Brain pericyte (primary cell): ENCODE measurements at regions not wholly inside any gene's neighbourhood (a gene's known extent, or its start where the extent isn't known, plus 50 kb on each side); places are given as distances from the start of the nearest gene placed in this dataset.

ENCODE experiments used
- DNase-seq: peaks from one replicate; pipeline ENCODE4 v3.0.0-alpha.2; 2012; ENCODE audit warnings: low read depth, low spot score

DNA sequence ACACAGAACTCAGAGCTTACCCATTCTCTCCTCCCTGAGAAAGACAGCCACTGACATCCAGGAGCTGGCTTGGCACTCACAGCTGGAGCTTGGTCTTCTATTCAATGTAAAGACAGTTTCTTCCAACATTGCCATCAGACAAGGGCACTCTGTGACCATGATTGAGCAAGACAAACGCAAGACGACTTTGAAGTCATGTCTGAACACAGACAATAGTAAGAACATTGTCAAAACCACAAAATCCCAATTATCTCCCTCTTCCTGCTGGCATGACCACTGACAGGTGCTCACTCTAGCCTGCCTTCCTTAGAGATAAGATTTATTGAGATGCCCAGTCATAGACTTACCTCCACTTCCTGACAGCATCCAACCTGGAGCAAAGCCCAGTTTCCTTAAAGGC, 328.0 kb downstream of the MSX2 start:
- no peak for DNase-seq

DNA sequence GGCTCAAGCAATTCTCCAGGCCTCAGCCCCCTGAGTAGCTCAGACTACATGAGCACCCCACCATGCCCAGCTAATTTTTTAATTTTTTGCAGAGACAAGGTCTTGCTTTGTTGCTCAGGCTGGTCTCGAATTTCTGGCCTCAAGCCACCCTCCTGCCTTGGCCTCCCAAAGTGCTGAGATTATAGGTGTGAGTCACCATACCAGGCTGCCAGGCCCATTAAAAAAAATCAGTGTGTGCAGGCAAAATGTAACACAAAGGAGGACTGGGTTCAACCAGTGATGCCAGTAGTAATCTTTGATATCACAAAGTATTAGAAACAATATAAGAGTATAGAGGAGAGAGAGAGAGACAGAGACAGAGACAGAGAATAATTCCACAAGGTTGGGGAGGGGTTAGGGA, 322.7 kb downstream of the MSX2 start:
- DNase-seq = no peak

GRCh38 chr5:175045820-175046219, 321.4 kb downstream of the MSX2 start:
- no peak for DNase-seq

GRCh38 chr5:175037820-175038219, 313.4 kb downstream of the MSX2 start:
- no peak for DNase-seq

- DNase-seq = no peak
Observed at GRCh38 chr5:175035882-175036533, 311.6 kb downstream of the MSX2 start.

DNA sequence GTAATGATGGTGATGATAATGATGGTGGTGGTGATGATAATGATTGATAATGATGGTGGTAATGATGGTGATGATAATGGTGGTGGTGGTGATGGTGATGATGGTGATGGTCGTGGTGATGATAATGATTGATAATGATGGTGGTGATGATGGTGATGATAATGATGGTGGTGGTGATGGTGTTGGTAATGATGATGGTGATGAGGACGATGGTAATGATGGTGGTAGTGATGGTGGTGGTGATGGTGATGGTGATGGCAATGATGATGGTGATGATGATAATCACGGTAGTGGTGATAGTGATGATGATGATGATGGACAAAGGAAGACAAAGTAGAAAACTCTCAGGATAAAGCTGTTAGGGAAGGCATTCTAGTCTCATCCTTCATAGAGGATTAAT, 310.5 kb downstream of the MSX2 start:
- no peak for DNase-seq

DNA sequence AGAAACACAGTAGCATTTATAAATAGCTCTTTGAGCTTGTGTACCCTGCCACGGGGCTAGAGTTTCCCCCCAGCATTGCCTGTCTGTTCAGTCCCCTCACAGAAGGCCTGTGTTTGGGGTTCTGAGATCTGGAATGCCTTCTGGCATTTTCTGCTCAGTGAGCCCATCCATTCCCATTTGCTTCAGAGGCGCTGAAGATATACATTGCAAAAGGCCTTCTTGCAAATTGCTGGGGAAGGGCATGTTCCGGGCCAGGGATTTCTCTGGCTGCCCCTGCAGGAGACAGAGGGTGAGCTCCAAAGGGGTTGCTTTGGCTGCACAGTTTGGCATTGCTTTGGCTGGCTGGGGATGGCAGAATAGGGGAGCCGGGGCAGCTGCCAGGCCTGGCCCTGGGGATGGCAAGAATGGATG, 308.4 kb downstream of the MSX2 start:
- DNase-seq = no peak

GRCh38 chr5:175032013-175032412, 307.6 kb downstream of the MSX2 start:
- DNase-seq = no peak

- no peak for DNase-seq
Observed at GRCh38 chr5:175027390-175027789, 303.0 kb downstream of the MSX2 start.

DNA sequence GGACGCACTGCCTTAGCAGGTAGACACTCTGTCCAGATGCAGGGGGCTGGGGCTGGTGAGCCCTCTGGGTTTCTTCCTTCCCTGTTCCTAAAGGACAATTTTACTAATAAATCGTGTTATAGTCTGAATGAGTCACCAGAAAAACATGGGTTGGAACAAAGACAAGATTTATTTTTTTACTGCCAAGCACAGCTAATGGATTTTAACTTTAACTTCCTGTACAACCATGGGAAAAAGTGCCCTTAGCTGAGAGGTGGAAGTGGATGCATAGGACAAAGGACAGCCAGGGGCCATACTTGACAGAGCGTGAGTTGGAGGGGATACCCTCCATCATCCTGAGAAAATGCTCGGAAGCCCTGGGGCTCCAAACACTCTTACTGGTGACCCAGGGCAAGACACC, 300.7 kb downstream of the MSX2 start:
- no peak for DNase-seq

GRCh38 chr5:175021841-175022625, 297.7 kb downstream of the MSX2 start:
- DNase-seq = no peak

DNA sequence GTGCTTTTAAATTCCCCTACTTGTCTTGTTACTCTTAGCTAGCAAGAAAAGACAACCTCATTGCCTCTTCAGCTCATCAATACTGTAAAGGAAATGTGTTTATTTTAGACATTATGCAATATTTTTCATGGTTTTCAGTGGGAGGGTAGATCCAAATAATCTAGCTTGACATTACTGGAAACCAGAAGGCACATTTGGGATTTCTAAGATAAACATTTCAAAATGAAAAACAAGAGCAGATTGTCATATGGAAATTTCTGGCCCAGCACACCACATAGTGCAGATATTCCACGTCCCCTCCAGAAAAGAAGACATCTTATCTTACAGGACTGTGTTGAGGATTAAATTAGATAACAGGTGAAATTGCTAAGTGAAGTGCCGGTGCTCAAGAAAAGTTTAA, 296.9 kb downstream of the MSX2 start:
- no peak for DNase-seq

DNA sequence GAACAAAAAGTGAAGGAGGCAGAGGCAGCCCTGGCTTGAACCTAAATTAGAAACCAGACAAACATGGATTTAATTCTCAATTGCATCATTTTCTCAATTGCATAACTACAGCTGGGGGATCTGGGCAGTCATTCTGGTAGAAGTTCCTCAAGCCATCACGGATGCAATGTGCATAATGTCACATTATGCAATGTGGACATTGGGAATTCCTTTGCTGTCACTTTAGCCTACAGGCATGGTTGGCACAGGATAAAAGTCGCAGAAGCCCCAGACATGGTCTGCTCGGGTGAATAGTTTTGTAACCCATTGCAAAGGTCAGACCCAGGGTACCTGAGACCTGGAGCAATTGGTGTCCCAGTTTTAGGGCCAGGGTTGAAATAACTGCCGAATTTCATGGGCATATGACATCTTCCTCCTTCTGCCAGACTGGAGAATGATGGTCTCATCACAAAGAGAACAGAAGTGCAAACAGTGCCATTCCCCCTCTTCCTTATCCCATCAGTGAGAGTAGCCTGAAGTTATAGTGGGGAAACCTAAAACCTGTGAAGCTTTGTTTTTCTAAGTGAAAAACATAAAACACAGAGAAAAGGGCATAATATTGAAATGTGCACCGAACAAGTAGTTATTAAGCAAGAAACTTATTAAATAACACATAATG, 290.8 kb downstream of the MSX2 start:
- DNase-seq = no peak

- no peak for DNase-seq
Observed at GRCh38 chr5:175013251-175013650, 288.9 kb downstream of the MSX2 start.

GRCh38 chr5:175012267-175012666, 287.9 kb downstream of the MSX2 start:
- no peak for DNase-seq

DNA sequence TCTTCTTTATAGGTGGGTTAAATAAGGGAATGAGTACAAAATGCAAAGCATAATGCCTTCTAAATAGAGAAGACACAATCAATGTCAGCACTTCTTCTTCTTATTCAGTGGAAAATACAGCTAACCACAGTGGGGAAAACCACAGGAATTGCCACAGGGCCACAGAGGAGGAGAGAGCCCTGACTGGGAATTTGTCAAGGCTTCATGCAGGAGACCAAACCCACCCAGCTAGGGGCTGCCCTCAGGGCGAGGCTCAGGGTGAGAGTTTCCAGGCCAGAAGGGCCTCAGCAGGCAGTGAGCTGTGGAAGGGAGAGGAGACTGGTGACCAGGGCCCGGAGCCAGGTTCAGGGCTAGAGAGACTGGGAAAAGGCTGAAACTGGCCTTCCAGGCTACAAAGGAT, 279.1 kb downstream of the MSX2 start:
- no peak for DNase-seq

DNA sequence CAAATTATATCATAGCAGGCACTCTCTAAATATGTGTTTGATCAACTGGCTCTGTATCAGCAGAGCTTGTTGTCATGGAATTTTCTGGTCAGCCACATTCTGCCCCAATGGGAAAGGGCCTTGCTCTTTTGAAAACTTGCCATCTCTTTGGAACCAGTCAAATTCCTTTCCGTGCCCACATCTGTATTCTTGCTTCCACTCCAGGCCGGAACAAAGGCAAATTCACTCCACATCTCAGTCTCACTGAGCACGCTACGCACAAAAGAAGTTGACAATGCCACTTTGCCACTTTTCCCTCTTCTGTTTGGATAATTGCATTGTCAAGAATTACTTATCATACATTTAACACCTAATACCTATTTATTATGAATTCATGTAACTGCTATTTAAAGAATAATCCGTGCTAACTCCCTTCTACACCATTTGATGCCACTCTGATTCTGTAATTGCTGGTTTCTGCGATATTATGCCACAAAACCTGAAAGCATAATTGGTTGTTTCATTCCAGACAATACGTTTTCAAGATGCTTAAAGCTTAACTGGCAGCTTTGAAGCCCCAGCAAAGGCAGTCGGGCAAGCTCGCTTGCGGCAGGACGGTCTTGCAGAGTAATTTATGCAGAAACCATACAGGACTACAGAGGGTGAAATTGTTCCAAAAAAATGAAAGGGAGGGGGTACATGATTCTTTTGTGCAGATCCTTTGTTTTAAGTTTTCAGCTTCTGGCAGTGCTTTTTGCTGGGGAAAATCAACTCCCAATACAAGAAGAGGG, 277.7 kb downstream of the MSX2 start:
- DNase-seq = no peak

- no peak for DNase-seq
Observed at GRCh38 chr5:175001311-175001710, 276.9 kb downstream of the MSX2 start.

GRCh38 chr5:174999581-174999980, 275.2 kb downstream of the MSX2 start:
- DNase-seq = no peak

DNA sequence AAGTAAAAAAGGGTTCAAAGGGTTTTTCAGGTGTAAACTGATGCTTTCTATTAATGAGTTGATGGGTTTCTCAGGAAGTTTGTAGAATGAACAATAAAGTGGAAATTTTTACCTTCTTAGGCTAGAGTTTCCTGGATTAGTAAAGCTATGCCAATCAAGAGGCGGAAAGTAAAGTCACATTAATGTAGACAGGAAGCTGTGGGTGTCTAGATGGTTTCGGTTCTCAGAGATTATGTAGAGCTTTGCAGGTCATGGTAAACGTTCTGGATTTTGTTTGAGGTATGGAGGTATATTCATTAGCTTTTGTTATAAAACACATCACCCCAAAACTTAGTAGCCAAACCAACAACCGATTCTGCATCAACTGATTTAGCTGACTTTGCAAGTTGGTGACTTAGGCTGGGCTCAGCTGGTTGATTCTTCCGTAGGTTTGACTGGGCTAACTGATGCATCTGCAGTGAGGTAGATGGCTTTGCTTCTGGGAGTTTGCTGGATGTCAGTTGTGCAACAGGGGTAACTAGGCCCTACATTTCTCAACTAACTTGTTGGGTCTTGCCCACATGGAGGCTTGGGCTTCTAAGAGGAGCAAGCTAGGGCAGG, 273.8 kb downstream of the MSX2 start:
- DNase-seq = no peak

DNA sequence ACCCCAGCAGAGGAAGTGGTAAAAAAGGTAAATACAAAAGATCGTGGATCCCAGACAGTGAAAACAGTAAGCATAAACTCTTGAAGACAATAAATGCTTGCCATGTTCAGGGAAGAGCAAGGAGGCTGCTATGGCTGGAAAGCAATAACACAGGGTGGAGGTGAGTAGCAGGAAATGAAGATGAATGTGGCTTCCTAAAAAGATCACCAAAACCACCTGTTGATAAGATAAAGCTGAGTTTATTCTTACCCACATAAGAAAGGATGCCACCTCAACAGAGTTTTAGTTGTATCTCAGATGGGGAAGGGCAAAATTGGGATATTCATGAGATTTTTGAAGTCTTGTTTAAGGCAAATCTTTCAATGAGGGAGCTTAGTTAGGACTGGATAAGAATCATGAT, 273.3 kb downstream of the MSX2 start:
- no peak for DNase-seq

DNA sequence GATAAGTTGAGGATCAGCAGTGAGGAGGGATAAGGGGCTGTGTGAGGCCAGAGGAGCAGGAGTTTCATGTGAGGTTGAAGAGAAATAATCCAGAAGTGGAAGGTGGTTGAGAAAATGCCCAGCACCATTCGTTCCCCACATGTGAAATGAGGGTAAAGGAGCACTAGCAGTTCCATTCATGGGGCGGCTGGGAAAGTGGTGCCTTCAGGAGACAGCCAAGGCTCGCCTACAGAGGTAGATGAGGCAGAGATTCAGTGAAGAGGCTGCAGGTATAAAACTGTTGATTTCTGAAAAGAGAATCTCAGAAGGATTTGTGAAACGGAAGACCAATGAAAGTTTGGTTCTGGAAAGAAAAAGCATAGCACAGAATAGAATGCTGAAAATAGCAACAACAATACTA, 272.6 kb downstream of the MSX2 start:
- no peak for DNase-seq
